ENCODE measurements at regions not wholly inside any gene's neighbourhood (a gene's known extent, or its start where the extent isn't known, plus 50 kb on each side); places are given as distances from the start of the nearest gene placed in this dataset.

DNA sequence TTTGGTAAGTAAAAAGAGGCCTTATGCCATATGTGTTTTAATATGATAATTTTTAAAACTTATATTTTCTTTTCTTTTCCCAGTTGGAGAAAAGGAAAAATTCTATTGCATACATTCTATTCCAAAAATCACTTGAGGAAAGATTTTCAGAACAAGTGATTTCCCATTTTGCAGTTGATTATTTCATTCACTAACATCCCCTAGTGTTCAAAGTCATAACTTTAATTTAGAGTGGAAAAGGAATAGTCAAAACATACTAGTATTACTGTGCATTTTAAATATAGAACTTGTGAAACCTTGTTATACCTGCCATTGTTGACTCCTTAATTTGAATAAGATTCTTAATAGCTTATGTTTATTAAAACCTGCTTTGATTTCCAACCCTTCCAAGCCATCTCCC, 1157.6 kb upstream of the ADGRL4 start:
- TF ChIP-seq EZH2 (IDR thresholded peaks at IDR 0.05; ENCODE audit: insufficient read depth, poor library complexity, severe bottlenecking) (no peak), EZH2phosphoT487 (IDR thresholded peaks at IDR 0.05; ENCODE audit: insufficient read depth, low read depth) (no peak)

All from GM23248 (cell line).